CD14-positive monocyte (primary cell): ENCODE measurements at regions not wholly inside any gene's neighbourhood (a gene's known extent, or its start where the extent isn't known, plus 50 kb on each side); places are given as distances from the start of the nearest gene placed in this dataset.

Experiments used
- DNase-seq, 3 donors: peaks; one replicate each; pipeline ENCODE4 v3.0.0-alpha.2; 2011 to 2022
- H2AFZ ChIP-seq: 2 replicates; pipeline ENCODE4 v1.6.0; 2012; ENCODE audit warnings: mild to moderate bottlenecking, low read depth, low read length, inconsistent platforms; ENCODE audit not compliant: insufficient read depth, poor library complexity, severe bottlenecking
- H3K27ac ChIP-seq, 2 donors: 1 replicate in 1 of 2; 2 replicates in 1 of 2; pipeline ENCODE4 v1.5.1; 2012 to 2013; ENCODE audit warnings: low read length in 2 of 2, control low read depth in 1 of 2, inconsistent platforms in 1 of 2, low read depth in 1 of 2, mild to moderate bottlenecking in 1 of 2
- H3K27me3 ChIP-seq, 2 donors: one replicate each; pipeline versions ENCODE4 v1.6.0 to v1.6.1; 2011 to 2013; ENCODE audit warnings: low read length in 2 of 2; ENCODE audit not compliant: control insufficient read depth in 2 of 2, insufficient read depth in 2 of 2
- H3K36me3 ChIP-seq, 2 donors: replicated peaks in 1 of 2; 1 replicate in 1 of 2; 2 replicates in 1 of 2; pipeline versions ENCODE4 v1.5.1 to v1.6.1; 2012 to 2013; ENCODE audit warnings: low read length in 2 of 2, control low read depth in 1 of 2, inconsistent platforms in 1 of 2, mild to moderate bottlenecking in 1 of 2; ENCODE audit not compliant: insufficient read depth in 2 of 2, control insufficient read depth in 1 of 2
- H3K4me1 ChIP-seq, 2 donors: 1 replicate in 1 of 2; 2 replicates in 1 of 2; pipeline versions ENCODE4 v1.5.1 to v1.6.1; 2012 to 2013; ENCODE audit warnings: low read length in 2 of 2, control low read depth in 1 of 2, inconsistent platforms in 1 of 2, mild to moderate bottlenecking in 1 of 2, moderate library complexity in 1 of 2; ENCODE audit not compliant: insufficient read depth in 2 of 2, control insufficient read depth in 1 of 2
- H3K4me2 ChIP-seq: replicated peaks from 2 replicates; pipeline ENCODE3; 2012; ENCODE audit warnings: low read length, moderate library complexity, mild to moderate bottlenecking; ENCODE audit not compliant: poor library complexity, severe bottlenecking; ENCODE audit errors: extremely low read depth
- H3K4me3 ChIP-seq, 3 experiments: fragments of 200-600 bp in 1 of 3; sonication (generic) in 1 of 3; replicated peaks in 1 of 3; 1 replicate in 2 of 3; 2 replicates in 1 of 3; pipeline ENCODE4 v1.5.1; 2011 to 2013; ENCODE audit warnings: low read length in 3 of 3, mild to moderate bottlenecking in 3 of 3, control low read depth in 2 of 3, low read depth in 2 of 3, inconsistent platforms in 1 of 3, moderate library complexity in 1 of 3
- H3K79me2 ChIP-seq: 2 replicates; pipeline ENCODE4 v1.6.0; 2012; ENCODE audit warnings: mild to moderate bottlenecking, control low read depth, inconsistent platforms, low read length, moderate library complexity; ENCODE audit not compliant: insufficient read depth
- H3K9ac ChIP-seq: 2 replicates; pipeline ENCODE4 v1.6.0; 2017; ENCODE audit warnings: low read length, mild to moderate bottlenecking; ENCODE audit not compliant: insufficient read depth, poor library complexity, severe bottlenecking
- H3K9me3 ChIP-seq, 2 donors: replicated peaks in 1 of 2; 1 replicate in 1 of 2; 2 replicates in 1 of 2; pipeline versions ENCODE4 v1.5.1 to v1.6.1; 2012 to 2013; ENCODE audit warnings: low read length in 2 of 2, control low read depth in 1 of 2; ENCODE audit not compliant: control insufficient read depth in 1 of 2, insufficient read depth in 1 of 2
- H4K20me1 ChIP-seq: 2 replicates; pipeline ENCODE4 v1.6.0; 2012; ENCODE audit warnings: mild to moderate bottlenecking, low read length, control low read depth, moderate library complexity; ENCODE audit not compliant: insufficient read depth
- H3K27ac Mint-ChIP-seq, 7 donors: one replicate each; pipeline ENCODE4 v1.8.0; 2020; ENCODE audit warnings: mild to moderate bottlenecking in 7 of 7, mixed read lengths in 7 of 7, moderate library complexity in 6 of 7, inconsistent platforms in 2 of 7
- H3K27me3 Mint-ChIP-seq, 3 donors: one replicate each; pipeline ENCODE4 v1.8.0; 2021 to 2022; ENCODE audit warnings: low read depth in 3 of 3, mild to moderate bottlenecking in 3 of 3, mixed read lengths in 3 of 3, moderate library complexity in 3 of 3, inconsistent platforms in 1 of 3
- H3K36me3 Mint-ChIP-seq, 2 donors: one replicate each; pipeline ENCODE4 v1.8.0; 2020; ENCODE audit warnings: mixed read lengths in 2 of 2, inconsistent platforms in 1 of 2, mild to moderate bottlenecking in 1 of 2
- H3K4me1 Mint-ChIP-seq: one replicate; pipeline ENCODE4 v1.8.0; 2020; ENCODE audit warnings: mild to moderate bottlenecking, mixed read lengths
- H3K4me3 Mint-ChIP-seq, 2 donors: one replicate each; pipeline ENCODE4 v1.8.0; 2020; ENCODE audit warnings: mild to moderate bottlenecking in 2 of 2, mixed read lengths in 2 of 2, moderate library complexity in 1 of 2
- H3K9me3 Mint-ChIP-seq, 7 donors: one replicate each; pipeline ENCODE4 v1.8.0; 2020 to 2022; ENCODE audit warnings: mixed read lengths in 7 of 7, mild to moderate bottlenecking in 6 of 7, moderate library complexity in 6 of 7, inconsistent platforms in 2 of 7
- CTCF ChIP-seq: fragments of 200-600 bp; IDR thresholded peaks from one replicate; pipeline ENCODE4 v1.8.0; 2022; ENCODE audit warnings: antibody characterized with exemption, mild to moderate bottlenecking
- WGBS: methylation state at CpG from one replicate; pipeline ENCODE4 v1.1.5; 2013; ENCODE audit warnings: missing lambda C conversion rate; ENCODE audit not compliant: insufficient coverage; 5-methylcytosine and 5-hydroxymethylcytosine counted together
- intact Hi-C, 2 donors: fragments of 100-400 bp; cut with micrococcal nuclease; formaldehyde crosslinking; loops; one replicate each; pipeline versions ENCODE4 v1.15.0 to v1.15.1; 2023

GRCh38 chr11:13098616-13099289 lies 89.6 kb downstream of the RASSF10 start:
- H3K4me1 ChIP-seq = no peaks in the 10 kb centered on the region
- Mint-ChIP-seq H3K4me3 (no peak overlapping the region), H3K9me3 (peaks cover 0 to 4% (median 0%) of the 10 kb centered on the region in 7 donors), H3K4me1 (no peaks in the 10 kb centered on the region), H3K27me3 (peaks cover 0 to 3% (median 2%) of the 10 kb centered on the region in 3 donors), H3K36me3 (no peaks in the 10 kb centered on the region), H3K27ac (no peak overlapping the region)
- H3K27ac ChIP-seq = no peak overlapping the region
- no peaks in the 10 kb centered on the region for H3K9me3 ChIP-seq
- no peak overlapping the region for H3K4me2 ChIP-seq
- no peak overlapping the region for H3K4me3 ChIP-seq
- H3K9ac ChIP-seq = no peak overlapping the region
- no peak overlapping the region for H2AFZ ChIP-seq
- TF ChIP-seq CTCF = no peak
- no peaks in the 10 kb centered on the region for H3K36me3 ChIP-seq
- no peak for DNase-seq
- intact Hi-C loops = no loop called here
- no peaks in the 10 kb centered on the region for H3K27me3 ChIP-seq
- no CpG with 5 or more reads among the region's 3 CpGs for WGBS
- no peaks in the 10 kb centered on the region for H3K79me2 ChIP-seq
- no peaks in the 10 kb centered on the region for H4K20me1 ChIP-seq

GRCh38 chr11:13101644-13102512 lies 92.8 kb downstream of the RASSF10 start:
- Histone ChIP-seq H2AFZ (no peak overlapping the region), H4K20me1 (no peaks in the 10 kb centered on the region), H3K27ac (no peak overlapping the region), H3K4me2 (no peak overlapping the region), H3K4me3 (no peak overlapping the region), H3K27me3 (no peaks in the 10 kb centered on the region), H3K9ac (no peak overlapping the region), H3K9me3 (no peaks in the 10 kb centered on the region), H3K79me2 (no peaks in the 10 kb centered on the region), H3K4me1 (no peaks in the 10 kb centered on the region), H3K36me3 (no peaks in the 10 kb centered on the region)
- intact Hi-C loops = no loop called here
- Mint-ChIP-seq H3K27ac (no peak overlapping the region), H3K27me3 (peaks cover 3 to 4% (median 3%) of the 10 kb centered on the region in 3 donors), H3K4me3 (no peak overlapping the region), H3K9me3 (peaks cover 0 to 2% (median 0%) of the 10 kb centered on the region in 7 donors), H3K36me3 (no peaks in the 10 kb centered on the region), H3K4me1 (no peaks in the 10 kb centered on the region)
- DNase-seq = no peak
- WGBS = 89% methylated on average over 1 of the region's 5 CpGs
- no peak for TF ChIP-seq CTCF
